HL-60 (cell line): ENCODE measurements at regions not wholly inside any gene's neighbourhood (a gene's known extent, or its start where the extent isn't known, plus 50 kb on each side); places are given as distances from the start of the nearest gene placed in this dataset.

ENCODE experiments used
- GABPA ChIP-seq: IDR thresholded peaks from 2 replicates; pipeline ENCODE4 v1.6.1; 2012; ENCODE audit warnings: low read depth
- POLR2AphosphoS5 ChIP-seq: IDR thresholded peaks from 2 replicates; pipeline ENCODE4 v1.6.1; 2012; ENCODE audit warnings: low read depth
- SPI1 ChIP-seq: IDR thresholded peaks from 2 replicates; pipeline ENCODE4 v1.6.1; 2012; ENCODE audit warnings: low read depth, mild to moderate bottlenecking, borderline replicate concordance
- TF ChIP-seq, protein P1 (sequence below): IDR thresholded peaks from one replicate; pipeline ENCODE4 v1.5.1; 2011; ENCODE audit warnings: low read length, control low read depth, inconsistent platforms; ENCODE audit not compliant: insufficient read depth
- TF ChIP-seq, protein P2 (sequence below): IDR thresholded peaks from 2 replicates; pipeline ENCODE4 v1.6.1; 2012; ENCODE audit warnings: low read depth; ENCODE audit not compliant: insufficient replicate concordance

DNA sequence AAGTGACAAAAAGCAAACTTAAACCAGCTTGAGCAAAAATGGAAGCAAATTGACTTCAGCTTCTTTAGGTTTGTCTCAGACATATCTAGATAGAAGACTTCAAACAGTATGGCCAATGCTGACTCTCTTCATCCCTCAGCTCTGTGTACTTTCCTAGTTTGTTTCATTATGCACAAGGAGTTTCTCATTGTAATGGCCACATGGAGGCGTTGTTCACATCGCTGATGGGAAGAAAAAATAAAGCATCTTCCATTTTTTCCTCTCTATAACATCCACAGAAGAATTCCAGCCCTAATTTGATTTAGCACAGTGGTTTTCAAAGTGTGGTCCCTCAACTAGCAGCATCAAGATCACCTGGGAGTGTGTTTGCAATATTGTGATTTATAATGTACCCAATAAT lies 397.5 kb upstream of the PRKX start:
- TF ChIP-seq, protein P1, sequence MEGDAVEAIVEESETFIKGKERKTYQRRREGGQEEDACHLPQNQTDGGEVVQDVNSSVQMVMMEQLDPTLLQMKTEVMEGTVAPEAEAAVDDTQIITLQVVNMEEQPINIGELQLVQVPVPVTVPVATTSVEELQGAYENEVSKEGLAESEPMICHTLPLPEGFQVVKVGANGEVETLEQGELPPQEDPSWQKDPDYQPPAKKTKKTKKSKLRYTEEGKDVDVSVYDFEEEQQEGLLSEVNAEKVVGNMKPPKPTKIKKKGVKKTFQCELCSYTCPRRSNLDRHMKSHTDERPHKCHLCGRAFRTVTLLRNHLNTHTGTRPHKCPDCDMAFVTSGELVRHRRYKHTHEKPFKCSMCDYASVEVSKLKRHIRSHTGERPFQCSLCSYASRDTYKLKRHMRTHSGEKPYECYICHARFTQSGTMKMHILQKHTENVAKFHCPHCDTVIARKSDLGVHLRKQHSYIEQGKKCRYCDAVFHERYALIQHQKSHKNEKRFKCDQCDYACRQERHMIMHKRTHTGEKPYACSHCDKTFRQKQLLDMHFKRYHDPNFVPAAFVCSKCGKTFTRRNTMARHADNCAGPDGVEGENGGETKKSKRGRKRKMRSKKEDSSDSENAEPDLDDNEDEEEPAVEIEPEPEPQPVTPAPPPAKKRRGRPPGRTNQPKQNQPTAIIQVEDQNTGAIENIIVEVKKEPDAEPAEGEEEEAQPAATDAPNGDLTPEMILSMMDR: no peak
- TF ChIP-seq POLR2AphosphoS5 (no peak), GABPA (no peak), SPI1 (no peak)
- TF ChIP-seq, protein P2, sequence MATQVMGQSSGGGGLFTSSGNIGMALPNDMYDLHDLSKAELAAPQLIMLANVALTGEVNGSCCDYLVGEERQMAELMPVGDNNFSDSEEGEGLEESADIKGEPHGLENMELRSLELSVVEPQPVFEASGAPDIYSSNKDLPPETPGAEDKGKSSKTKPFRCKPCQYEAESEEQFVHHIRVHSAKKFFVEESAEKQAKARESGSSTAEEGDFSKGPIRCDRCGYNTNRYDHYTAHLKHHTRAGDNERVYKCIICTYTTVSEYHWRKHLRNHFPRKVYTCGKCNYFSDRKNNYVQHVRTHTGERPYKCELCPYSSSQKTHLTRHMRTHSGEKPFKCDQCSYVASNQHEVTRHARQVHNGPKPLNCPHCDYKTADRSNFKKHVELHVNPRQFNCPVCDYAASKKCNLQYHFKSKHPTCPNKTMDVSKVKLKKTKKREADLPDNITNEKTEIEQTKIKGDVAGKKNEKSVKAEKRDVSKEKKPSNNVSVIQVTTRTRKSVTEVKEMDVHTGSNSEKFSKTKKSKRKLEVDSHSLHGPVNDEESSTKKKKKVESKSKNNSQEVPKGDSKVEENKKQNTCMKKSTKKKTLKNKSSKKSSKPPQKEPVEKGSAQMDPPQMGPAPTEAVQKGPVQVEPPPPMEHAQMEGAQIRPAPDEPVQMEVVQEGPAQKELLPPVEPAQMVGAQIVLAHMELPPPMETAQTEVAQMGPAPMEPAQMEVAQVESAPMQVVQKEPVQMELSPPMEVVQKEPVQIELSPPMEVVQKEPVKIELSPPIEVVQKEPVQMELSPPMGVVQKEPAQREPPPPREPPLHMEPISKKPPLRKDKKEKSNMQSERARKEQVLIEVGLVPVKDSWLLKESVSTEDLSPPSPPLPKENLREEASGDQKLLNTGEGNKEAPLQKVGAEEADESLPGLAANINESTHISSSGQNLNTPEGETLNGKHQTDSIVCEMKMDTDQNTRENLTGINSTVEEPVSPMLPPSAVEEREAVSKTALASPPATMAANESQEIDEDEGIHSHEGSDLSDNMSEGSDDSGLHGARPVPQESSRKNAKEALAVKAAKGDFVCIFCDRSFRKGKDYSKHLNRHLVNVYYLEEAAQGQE: no peak
